CD4-positive, alpha-beta T cell (primary cell): ENCODE measurements at regions not wholly inside any gene's neighbourhood (a gene's known extent, or its start where the extent isn't known, plus 50 kb on each side); places are given as distances from the start of the nearest gene placed in this dataset.
A peak's percentile ranks its signal among the peaks of the same experiment; 100 is the strongest.

Experiments
- ATAC-seq: fragments of 200-7000 bp; cut with Tn5 transposase; one replicate; pipeline ENCODE4 v1.10.0; 2022; ENCODE audit warnings: mild to moderate bottlenecking; ENCODE audit not compliant: poor library complexity
- CTCF ChIA-PET: fragments of 350-600 bp; sonication (Branson Sonifier 250); formaldehyde crosslinking; loops from one replicate; lab custom pipeline; 2021; ENCODE audit warnings: antibody characterized with exemption, inconsistent platforms; lab: Charles Lee
- POLR2A ChIA-PET: fragments of 350-600 bp; sonication (Branson Sonifier 250); formaldehyde crosslinking; loops from one replicate; lab custom pipeline; 2021; ENCODE audit warnings: antibody characterized with exemption, inconsistent platforms; lab: Charles Lee
- DNase-seq, 14 experiments: peaks; one replicate each; pipeline ENCODE4 v3.0.0-alpha.2; 2013 to 2020; ENCODE audit warnings: mixed read lengths in 2 of 14
- H3K27ac ChIP-seq, 2 donors: one replicate each; pipeline versions ENCODE4 v1.5.1 to v1.7.0; 2013; ENCODE audit warnings: low read length in 2 of 2, low read depth in 1 of 2, mild to moderate bottlenecking in 1 of 2
- H3K27me3 ChIP-seq, 2 experiments: 1 replicate in 1 of 2; 2 replicates in 1 of 2; pipeline versions ENCODE4 v1.6.1 to v1.7.0; 2013; ENCODE audit warnings: low read length in 2 of 2, control low read depth in 1 of 2, mild to moderate bottlenecking in 1 of 2, moderate library complexity in 1 of 2; ENCODE audit not compliant: insufficient read depth in 2 of 2, control insufficient read depth in 1 of 2
- H3K36me3 ChIP-seq: one replicate; pipeline ENCODE4 v1.6.1; 2013; ENCODE audit warnings: low read length, control low read depth; ENCODE audit not compliant: insufficient read depth
- H3K4me1 ChIP-seq: one replicate; pipeline ENCODE4 v1.6.1; 2013; ENCODE audit warnings: low read length, control low read depth; ENCODE audit not compliant: insufficient read depth
- H3K4me3 ChIP-seq: one replicate; pipeline ENCODE4 v1.5.1; 2013; ENCODE audit warnings: mild to moderate bottlenecking, low read length, moderate library complexity
- H3K9me3 ChIP-seq, 2 experiments: 1 replicate in 1 of 2; 2 replicates in 1 of 2; pipeline versions ENCODE4 v1.6.1 to v1.7.0; 2013; ENCODE audit warnings: low read length in 2 of 2, mild to moderate bottlenecking in 2 of 2, control low read depth in 1 of 2, moderate library complexity in 1 of 2; ENCODE audit not compliant: control insufficient read depth in 1 of 2, insufficient read depth in 1 of 2
- H3K27ac Mint-ChIP-seq: one replicate; pipeline ENCODE4 v1.8.0; 2020; ENCODE audit warnings: mixed read lengths
- H3K27me3 Mint-ChIP-seq: one replicate; pipeline ENCODE4 v1.8.0; 2021; ENCODE audit warnings: mixed read lengths
- H3K36me3 Mint-ChIP-seq: one replicate; pipeline ENCODE4 v1.8.0; 2021; ENCODE audit warnings: low read depth, mixed read lengths
- H3K4me1 Mint-ChIP-seq: one replicate; pipeline ENCODE4 v1.8.0; 2021; ENCODE audit warnings: low read depth, mixed read lengths
- H3K4me3 Mint-ChIP-seq: one replicate; pipeline ENCODE4 v1.8.0; 2020; ENCODE audit warnings: mild to moderate bottlenecking, mixed read lengths
- H3K9me3 Mint-ChIP-seq: one replicate; pipeline ENCODE4 v1.8.0; 2020; ENCODE audit warnings: mixed read lengths
- CTCF ChIP-seq: fragments of 200-600 bp; IDR thresholded peaks from one replicate; pipeline ENCODE4 v1.8.0; 2022; ENCODE audit warnings: antibody characterized with exemption, mild to moderate bottlenecking
- intact Hi-C, 2 experiments: fragments of 100-400 bp; cut with DNase I in 1 of 2; cut with micrococcal nuclease in 1 of 2; formaldehyde crosslinking; loops; one replicate each; pipeline versions ENCODE4 v1.15.1 to v1.9.0; 2023 to 2025; cut with DNase I, micrococcal nuclease

- H3K27ac ChIP-seq = no peak overlapping the region
- H3K4me3 ChIP-seq = no peak overlapping the region
- POLR2A ChIA-PET = no interaction called here
- no peak overlapping the region for H3K4me3 Mint-ChIP-seq
- CTCF ChIA-PET = no interaction called here
- no peaks in the 10 kb centered on the region for H3K27me3 ChIP-seq
- H3K36me3 ChIP-seq = no peaks in the 10 kb centered on the region
- no peaks in the 10 kb centered on the region for H3K9me3 ChIP-seq
- H3K36me3 Mint-ChIP-seq = no peaks in the 10 kb centered on the region
- H3K9me3 Mint-ChIP-seq = no peaks in the 10 kb centered on the region
- DNase-seq (peak in 2 of 14 experiments; percentile 11 to 12), ATAC-seq (no peak)
- intact Hi-C loops = no loop called here
- H3K4me1 Mint-ChIP-seq = no peaks in the 10 kb centered on the region
- H3K27me3 Mint-ChIP-seq = no peaks in the 10 kb centered on the region
- no peak for TF ChIP-seq CTCF
- H3K4me1 ChIP-seq = no peaks in the 10 kb centered on the region
- H3K27ac Mint-ChIP-seq = no peak overlapping the region
Observed at GRCh38 chr13:104571161-104571892, 1505.1 kb upstream of the SLC10A2 start.

DNA sequence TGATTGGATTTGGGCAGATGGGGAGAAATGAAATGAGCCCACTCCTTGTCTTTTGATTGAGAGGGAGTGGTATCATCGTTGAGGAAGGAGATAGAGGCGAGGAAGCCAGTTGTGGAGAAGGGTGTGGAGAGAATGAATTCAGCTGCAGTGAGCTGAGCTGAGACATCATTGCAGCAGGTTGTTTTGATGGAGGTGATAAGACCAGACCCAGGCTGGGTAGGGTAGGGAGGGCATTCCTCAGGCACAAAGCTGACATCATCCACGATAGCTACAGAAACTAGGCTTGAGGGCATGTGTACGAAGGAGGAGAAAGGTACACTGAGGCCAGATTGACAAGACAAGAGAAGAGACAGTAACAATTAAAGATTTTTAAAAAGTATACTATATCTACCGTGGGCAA is 1500.9 kb upstream of the SLC10A2 start:
- POLR2A ChIA-PET = no interaction called here
- intact Hi-C loops = no loop called here

DNA sequence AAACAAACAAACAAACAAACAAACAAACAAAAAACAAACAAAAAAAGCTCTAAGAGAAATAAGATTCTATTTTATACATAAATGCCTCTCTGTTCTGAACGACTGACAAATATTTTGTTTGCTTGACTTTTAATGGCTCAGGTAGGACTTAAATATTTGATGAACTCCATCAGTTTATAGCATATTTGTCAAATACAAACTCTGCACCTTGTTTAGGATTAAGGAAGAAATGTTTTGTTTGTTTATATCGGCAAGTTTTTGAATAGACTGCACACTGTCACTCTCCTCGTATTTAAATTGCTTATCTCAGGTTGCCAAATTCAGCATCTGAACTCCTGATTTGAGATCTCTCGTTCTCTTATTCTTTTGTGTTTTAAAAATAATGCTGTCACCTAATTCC is 1499.7 kb upstream of the SLC10A2 start:
- Histone ChIP-seq H3K4me1 (no peaks in the 10 kb centered on the region), H3K9me3 (no peaks in the 10 kb centered on the region), H3K27me3 (no peaks in the 10 kb centered on the region), H3K36me3 (no peaks in the 10 kb centered on the region), H3K27ac (no peak overlapping the region), H3K4me3 (no peak overlapping the region)
- ChIA-PET CTCF (no interaction called here), POLR2A (no interaction called here)
- no peak overlapping the region for H3K27ac Mint-ChIP-seq
- intact Hi-C loops = no loop called here
- no peak for ATAC-seq
- no peaks in the 10 kb centered on the region for H3K4me1 Mint-ChIP-seq
- no peak for TF ChIP-seq CTCF
- peaks cover 4% of the 10 kb centered on the region for H3K27me3 Mint-ChIP-seq
- H3K36me3 Mint-ChIP-seq = no peaks in the 10 kb centered on the region
- no peak overlapping the region for H3K4me3 Mint-ChIP-seq
- no peak for DNase-seq
- no peaks in the 10 kb centered on the region for H3K9me3 Mint-ChIP-seq

More for the DNA sequence above, 1500.9 kb upstream of the SLC10A2 start:
- no peaks in the 10 kb centered on the region for H3K36me3 Mint-ChIP-seq
- no peak overlapping the region for H3K4me3 ChIP-seq
- H3K4me3 Mint-ChIP-seq = no peak overlapping the region
- no peak for TF ChIP-seq CTCF
- no peak overlapping the region for H3K27ac Mint-ChIP-seq
- no peaks in the 10 kb centered on the region for H3K27me3 ChIP-seq
- no peaks in the 10 kb centered on the region for H3K9me3 Mint-ChIP-seq
- H3K4me1 ChIP-seq = no peaks in the 10 kb centered on the region
- ATAC-seq (no peak), DNase-seq (no peak)
- peaks cover 4% of the 10 kb centered on the region for H3K27me3 Mint-ChIP-seq
- H3K36me3 ChIP-seq = no peaks in the 10 kb centered on the region
- no peaks in the 10 kb centered on the region for H3K4me1 Mint-ChIP-seq
- no peak overlapping the region for H3K27ac ChIP-seq
- H3K9me3 ChIP-seq = no peaks in the 10 kb centered on the region
- CTCF ChIA-PET = no interaction called here
